ENCODE measurements at regions not wholly inside any gene's neighbourhood (a gene's known extent, or its start where the extent isn't known, plus 50 kb on each side); places are given as distances from the start of the nearest gene placed in this dataset.
"Not testable (repeated sequence)": the region's sequence is repeated elsewhere in the genome, so short reads cannot be mapped to it uniquely, and the experiment has no call there.

- DNase-seq: no peak
These were observed 185.3 kb downstream of the KIT start for GRCh38 chr4:54843106-54843505.

GRCh38 chr4:54842656-54843055 lies 184.9 kb downstream of the KIT start:
- no peak for DNase-seq

GRCh38 chr4:54842226-54842625 lies 184.5 kb downstream of the KIT start:
- DNase-seq: no peak

- DNase-seq: no peak
These were observed 183.4 kb downstream of the KIT start for GRCh38 chr4:54840992-54841768.

- DNase-seq: no peak
These were observed 182.7 kb downstream of the KIT start for GRCh38 chr4:54840430-54840829.

GRCh38 chr4:54838301-54838700 lies 180.5 kb downstream of the KIT start:
- no peak for DNase-seq

- DNase-seq: no peak
These were observed 179.9 kb downstream of the KIT start for GRCh38 chr4:54837576-54838140.

- not testable (repeated sequence) for DNase-seq
These were observed 170.6 kb downstream of the KIT start for GRCh38 chr4:54828361-54828760.

- DNase-seq: no peak
These were observed 165.9 kb downstream of the KIT start for GRCh38 chr4:54823616-54824015.

GRCh38 chr4:54819034-54819433 lies 161.3 kb downstream of the KIT start:
- DNase-seq: no peak

- DNase-seq: no peak
These were observed 160.7 kb downstream of the KIT start for GRCh38 chr4:54818481-54818880.

GRCh38 chr4:54813674-54814073 lies 155.9 kb downstream of the KIT start:
- no peak for DNase-seq

- no peak for DNase-seq
These were observed 148.6 kb downstream of the KIT start for GRCh38 chr4:54806351-54806750.

- DNase-seq: no peak
These were observed 144.6 kb downstream of the KIT start for GRCh38 chr4:54802336-54802735.

- no peak for DNase-seq
These were observed 143.2 kb downstream of the KIT start for GRCh38 chr4:54800831-54801530.

GRCh38 chr4:54794579-54794978 lies 136.8 kb downstream of the KIT start:
- DNase-seq: no peak

- DNase-seq: no peak
These were observed 136.2 kb downstream of the KIT start for GRCh38 chr4:54793856-54794422.

Measured in SW 1271 (cell line).